SU-DHL-6 (cell line): ENCODE measurements at regions not wholly inside any gene's neighbourhood (a gene's known extent, or its start where the extent isn't known, plus 50 kb on each side); places are given as distances from the start of the nearest gene placed in this dataset.

Experiments
- H2AFZ ChIP-seq: fragments of 200-600 bp; sonication (generic); 2 replicates; pipeline ENCODE4 v1.6.1; 2014; ENCODE audit warnings: low read depth, mild to moderate bottlenecking, moderate library complexity, mixed read lengths, antibody characterized with exemption, low read length; ENCODE audit not compliant: severe bottlenecking
- H3F3A ChIP-seq: fragments of 200-600 bp; shearing (Covaris generic); 2 replicates; pipeline ENCODE4 v1.6.0; 2016; ENCODE audit warnings: antibody characterized with exemption, mild to moderate bottlenecking; ENCODE audit not compliant: insufficient read depth
- H3K27ac ChIP-seq: fragments of 200-600 bp; sonication (generic); 2 replicates; pipeline ENCODE4 v1.5.1; 2016; ENCODE audit warnings: low read depth, mild to moderate bottlenecking, low read length, moderate library complexity, mixed read lengths
- H3K27me3 ChIP-seq: fragments of 200-600 bp; sonication (generic), shearing (Covaris generic); 2 replicates; pipeline ENCODE4 v1.6.0; 2014; ENCODE audit warnings: mild to moderate bottlenecking, low read length
- H3K36me3 ChIP-seq: fragments of 200-600 bp; sonication (generic); 2 replicates; pipeline ENCODE4 v1.6.1; 2014; ENCODE audit warnings: mild to moderate bottlenecking, low read length, mixed read lengths
- H3K4me2 ChIP-seq: fragments of 300-600, 200-600 bp; shearing (Covaris generic), sonication (generic); 2 replicates; pipeline ENCODE4 v1.6.0; 2014; ENCODE audit warnings: low read length, low read depth, mild to moderate bottlenecking; ENCODE audit not compliant: poor library complexity, severe bottlenecking
- H3K4me3 ChIP-seq: fragments of 200-600 bp; sonication (generic); 2 replicates; pipeline ENCODE4 v1.5.1; 2014; ENCODE audit warnings: antibody characterized with exemption, low read length, mild to moderate bottlenecking, mixed read lengths; ENCODE audit not compliant: insufficient read depth, poor library complexity, severe bottlenecking
- H3K79me2 ChIP-seq: fragments of 200-600 bp; sonication (generic); 2 replicates; pipeline ENCODE4 v1.6.1; 2014; ENCODE audit warnings: mild to moderate bottlenecking, low read length, moderate library complexity; ENCODE audit not compliant: insufficient read depth
- H3K9ac ChIP-seq: fragments of 200-600 bp; sonication (generic); 2 replicates; pipeline ENCODE4 v1.7.0; 2014; ENCODE audit warnings: mild to moderate bottlenecking, low read length
- H3K9me2 ChIP-seq: fragments of 200-600 bp; sonication (generic); replicated peaks from 2 replicates; pipeline ENCODE4 v1.6.1; 2014; ENCODE audit warnings: low read length; ENCODE audit not compliant: insufficient read depth
- H3K9me3 ChIP-seq: fragments of 200-600 bp; sonication (generic); 2 replicates; pipeline ENCODE4 v1.6.1; 2014; ENCODE audit warnings: low read length, mixed read lengths; ENCODE audit not compliant: insufficient read depth
- H4K20me1 ChIP-seq: fragments of 200-600 bp; sonication (generic); 2 replicates; pipeline ENCODE4 v1.6.1; 2014; ENCODE audit warnings: low read depth, mild to moderate bottlenecking, antibody characterized with exemption, low read length, moderate library complexity, mixed read lengths
- CTCF ChIP-seq: fragments of 200-600 bp; sonication (generic); IDR thresholded peaks from one replicate; pipeline ENCODE4 v1.5.1; 2017; ENCODE audit warnings: antibody characterized with exemption, mild to moderate bottlenecking, low read length, moderate library complexity; ENCODE audit not compliant: insufficient read depth, poor library complexity, severe bottlenecking
- EZH2phosphoT487 ChIP-seq: fragments of 200-600 bp; sonication (generic), shearing (Covaris generic); conservative IDR thresholded peaks from 2 replicates; pipeline ENCODE4 v1.6.1; 2018; ENCODE audit warnings: mild to moderate bottlenecking, antibody characterized with exemption, low read length, moderate library complexity, mixed read lengths

- TF ChIP-seq CTCF (no peak), EZH2phosphoT487 (no peak)
- Histone ChIP-seq H3K9me2 (no peaks in the 10 kb centered on the region), H3K9ac (no peak overlapping the region), H3K27ac (no peak overlapping the region), H4K20me1 (no peaks in the 10 kb centered on the region), H3K4me3 (no peak overlapping the region), H3K9me3 (no peaks in the 10 kb centered on the region), H3K4me2 (no peak overlapping the region), H2AFZ (no peak overlapping the region), H3K79me2 (no peaks in the 10 kb centered on the region), H3F3A (no peaks in the 10 kb centered on the region), H3K27me3 (no peaks in the 10 kb centered on the region), H3K36me3 (no peaks in the 10 kb centered on the region)
Observed at GRCh38 chrX:22934640-22935039, 65.1 kb upstream of the DDX53 start.

DNA sequence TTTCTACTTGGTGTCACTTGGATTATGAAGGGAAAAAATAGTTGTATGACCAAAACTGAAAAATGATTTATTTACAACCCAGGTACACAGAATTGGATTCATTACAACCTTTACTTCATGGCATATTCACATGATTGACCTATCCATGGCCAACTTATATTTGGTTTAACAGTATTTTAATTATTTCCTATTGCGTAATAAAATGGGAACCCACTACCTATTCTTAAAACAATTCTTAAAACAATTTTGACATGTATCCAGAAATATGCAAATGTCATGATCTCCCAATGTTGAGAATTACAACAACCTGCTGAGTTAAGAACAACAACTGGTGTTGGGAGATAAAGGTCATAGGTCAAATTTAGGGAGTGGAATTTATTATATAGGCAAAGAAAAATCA, 54.8 kb upstream of the DDX53 start:
- Histone ChIP-seq H3K4me2 (no peak overlapping the region), H3K79me2 (no peaks in the 10 kb centered on the region), H3K9me3 (no peaks in the 10 kb centered on the region), H3K4me3 (no peak overlapping the region), H3K27me3 (no peaks in the 10 kb centered on the region), H3K27ac (no peak overlapping the region), H3K9me2 (no peaks in the 10 kb centered on the region), H2AFZ (no peak overlapping the region), H3K36me3 (no peaks in the 10 kb centered on the region), H4K20me1 (no peaks in the 10 kb centered on the region), H3K9ac (no peak overlapping the region), H3F3A (no peaks in the 10 kb centered on the region)
- no peak for TF ChIP-seq CTCF
- TF ChIP-seq EZH2phosphoT487: no peak
